Transverse colon (tissue), 4 donors: ENCODE measurements at regions not wholly inside any gene's neighbourhood (a gene's known extent, or its start where the extent isn't known, plus 50 kb on each side); places are given as distances from the start of the nearest gene placed in this dataset.

ENCODE experiments used
- CTCF ChIP-seq, 5 experiments: fragments of 200-600 bp in 3 of 5; fragments of 450-650 bp in 2 of 5; sonication (generic) in 3 of 5; IDR thresholded peaks; 1 replicate in 2 of 5; 2 replicates in 3 of 5; pipeline ENCODE4 v1.5.1; 2016 to 2017; ENCODE audit warnings: antibody characterized with exemption in 5 of 5, inconsistent platforms in 3 of 5, mild to moderate bottlenecking in 2 of 5, moderate library complexity in 1 of 5
- POLR2A ChIP-seq: fragments of 450-650 bp; IDR thresholded peaks from one replicate; pipeline ENCODE4 v1.6.1; 2016; ENCODE audit warnings: antibody characterized with exemption, mild to moderate bottlenecking, moderate library complexity
- POLR2AphosphoS5 ChIP-seq, 3 donors: sonication (generic); formaldehyde crosslinking; IDR thresholded peaks; one replicate each; pipeline ENCODE4 v1.6.1; 2016; ENCODE audit warnings: antibody characterized with exemption in 3 of 3

- TF ChIP-seq POLR2A: no peak
- TF ChIP-seq CTCF (IDR thresholded peaks at IDR 0.05): no peak
- no peak for TF ChIP-seq POLR2AphosphoS5 (IDR thresholded peaks at IDR 0.05)
Observed at GRCh38 chr15:97566961-97567360, 393.5 kb upstream of the ARRDC4 start.
